GM21786 (cell line): ENCODE measurements at regions not wholly inside any gene's neighbourhood (a gene's known extent, or its start where the extent isn't known, plus 50 kb on each side); places are given as distances from the start of the nearest gene placed in this dataset.
"Not testable (repeated sequence)": the region's sequence is repeated elsewhere in the genome, so short reads cannot be mapped to it uniquely, and the experiment has no call there.

Experiments used
- ATAC-seq: cut with Tn5 transposase; IDR thresholded peaks from one replicate; pipeline ENCODE4 v1.9.1; 2021; ENCODE audit not compliant: unreplicated experiment

DNA sequence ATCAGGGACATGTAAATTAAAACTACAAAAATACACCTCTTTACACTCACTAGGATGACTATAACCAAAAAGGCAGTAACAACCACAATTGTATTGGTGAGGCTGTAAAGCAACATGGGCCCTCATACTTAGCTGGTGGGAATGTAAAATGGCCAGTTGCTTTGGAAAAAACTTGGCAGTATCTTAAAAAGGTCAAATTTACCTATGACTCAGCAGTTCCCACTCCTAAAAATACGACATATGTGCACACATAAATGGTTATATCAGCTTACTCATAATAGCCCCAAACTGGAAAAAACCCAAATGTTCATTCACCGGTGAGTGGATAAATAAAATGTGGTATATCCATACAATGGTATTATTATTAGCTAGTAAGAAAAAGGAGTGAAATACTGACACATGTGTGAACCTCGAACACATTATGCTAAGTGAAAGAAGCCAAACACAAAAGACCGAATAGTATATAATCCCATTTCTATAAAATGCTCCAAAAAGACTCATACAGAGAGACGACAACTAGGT is 391.4 kb downstream of the NPIPA8 start:
- ATAC-seq = no peak

DNA sequence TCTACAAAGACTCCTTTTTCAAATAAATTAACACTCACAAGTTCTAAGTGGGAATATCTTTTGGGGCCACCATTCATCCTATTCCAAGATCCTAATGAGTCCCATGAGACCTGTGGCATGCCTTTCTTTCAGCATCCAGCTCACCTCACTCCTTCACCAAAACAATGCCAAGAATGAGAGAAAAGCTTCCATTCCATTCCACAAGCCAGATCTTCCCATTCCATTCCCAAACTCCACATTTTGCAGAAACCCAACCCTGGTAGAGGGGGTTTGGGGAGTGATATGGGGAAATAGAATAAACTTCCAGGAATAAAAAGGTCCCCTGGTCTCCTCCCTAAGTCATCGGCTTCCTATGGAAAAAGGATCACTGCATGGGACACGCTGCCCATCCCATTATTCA is 392.2 kb downstream of the NPIPA8 start:
- ATAC-seq = no peak

DNA sequence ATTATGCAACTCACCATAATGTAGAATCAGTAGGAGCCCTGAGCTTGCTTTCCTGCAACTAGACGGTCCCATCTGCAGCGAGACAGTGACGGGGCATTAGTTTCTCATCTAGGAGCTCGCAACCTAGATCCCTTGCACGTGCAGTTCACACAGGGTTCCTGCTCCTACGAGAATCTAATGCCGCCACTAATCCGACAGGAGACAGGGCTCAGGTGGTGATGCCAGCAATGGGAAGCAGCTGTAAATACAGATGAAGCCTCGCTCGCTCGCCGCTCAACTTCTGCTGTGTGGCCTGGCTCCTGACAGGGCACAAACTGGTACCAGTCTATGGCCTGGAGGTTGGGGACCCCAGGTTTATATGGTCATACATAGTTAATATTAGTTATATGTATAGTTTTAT is 394.5 kb downstream of the NPIPA8 start:
- no peak for ATAC-seq

DNA sequence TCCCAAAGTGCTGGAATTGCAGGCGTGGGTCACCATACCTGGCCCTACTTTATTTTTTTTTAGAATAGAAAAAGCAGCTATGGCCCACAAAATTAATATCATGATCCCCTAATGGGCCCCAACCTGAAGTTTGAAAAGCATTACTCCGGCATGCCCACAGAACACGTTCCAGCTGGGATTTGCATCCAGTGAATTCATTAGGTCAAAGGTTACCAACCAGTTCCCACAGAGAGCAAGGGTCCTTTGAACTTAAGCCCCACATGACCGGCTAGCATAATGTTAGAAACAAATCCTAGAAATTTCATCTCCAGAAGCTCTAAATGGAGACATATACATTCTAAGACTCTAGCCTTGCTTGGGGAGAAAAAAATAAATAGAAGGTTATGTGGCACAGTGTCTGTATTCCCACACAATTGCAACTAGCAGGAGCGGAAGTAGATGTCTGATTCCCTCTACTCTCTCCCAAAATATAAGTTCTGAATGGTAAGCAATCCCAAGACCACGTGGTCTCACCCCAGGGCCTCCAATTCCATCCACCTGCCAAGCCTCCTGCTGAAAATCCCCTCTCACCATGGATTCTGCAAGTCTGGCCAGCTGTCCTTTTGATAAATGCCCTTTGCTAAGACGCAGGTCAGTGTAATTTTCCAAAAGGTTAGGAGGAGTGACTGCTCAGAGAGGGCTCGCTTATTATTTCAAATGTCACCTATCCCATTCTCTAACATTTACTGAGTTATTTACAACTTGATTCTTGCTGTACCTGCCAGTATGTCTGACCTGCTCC is 395.8 kb downstream of the NPIPA8 start:
- no peak for ATAC-seq

DNA sequence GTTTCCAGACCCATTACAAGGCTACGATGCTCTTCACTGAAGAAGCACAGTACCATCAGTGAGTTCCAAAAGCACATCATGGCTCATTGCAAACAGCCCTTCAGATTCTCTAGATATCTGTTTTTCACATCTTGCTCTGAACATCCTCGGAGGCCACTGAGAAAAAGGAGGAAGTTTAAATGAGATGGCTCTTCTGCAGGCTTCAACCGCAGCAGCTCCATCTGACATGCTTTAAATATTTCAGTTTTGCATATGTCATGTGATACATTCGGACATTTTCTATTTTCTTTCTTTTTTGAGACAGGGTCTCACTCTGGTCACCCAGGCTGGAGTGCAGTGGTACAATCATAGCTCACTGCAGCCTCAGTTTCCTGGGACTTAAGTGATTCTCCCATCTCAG is 396.8 kb downstream of the NPIPA8 start:
- peak; percentile 63 for ATAC-seq

DNA sequence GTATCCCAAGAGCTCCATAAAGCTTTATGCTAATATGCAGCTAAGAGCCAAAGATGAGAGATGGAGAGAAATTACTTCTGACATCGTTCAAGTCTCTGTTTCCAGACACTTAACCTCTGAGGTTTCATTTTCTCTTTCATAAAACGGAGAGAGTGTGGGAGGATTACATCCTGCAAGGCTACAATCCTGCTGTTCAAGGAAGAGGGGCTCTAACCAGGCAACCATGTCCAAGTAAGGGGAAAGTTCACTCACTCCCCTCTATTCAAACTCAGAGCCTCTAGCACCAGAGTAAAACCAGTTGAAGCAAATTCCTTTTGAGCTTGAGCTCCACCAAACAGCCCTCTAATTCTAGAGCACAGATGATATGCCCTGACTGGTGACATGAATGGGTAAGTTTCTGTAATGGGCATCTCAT is 397.4 kb downstream of the NPIPA8 start:
- peak; percentile 49 for ATAC-seq

DNA sequence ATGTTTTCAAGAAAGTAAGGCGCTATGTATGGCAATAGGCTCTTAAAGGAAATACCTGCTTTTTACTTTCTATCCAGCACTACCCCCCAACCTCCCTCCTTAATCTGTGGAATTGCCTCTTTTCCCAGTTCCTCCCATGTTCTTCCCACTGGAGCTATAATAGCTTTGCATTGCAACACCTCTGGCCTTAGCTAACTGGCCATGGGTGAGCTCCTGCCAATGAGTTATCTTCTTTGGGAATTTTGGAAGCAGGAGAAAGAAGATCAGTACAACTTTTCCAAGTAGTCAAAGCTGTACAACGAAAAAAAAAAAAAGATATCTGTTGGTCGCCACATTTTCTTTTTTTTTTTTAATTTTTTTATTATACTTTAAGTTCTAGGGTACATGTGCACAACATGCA is 398.0 kb downstream of the NPIPA8 start:
- no peak for ATAC-seq

DNA sequence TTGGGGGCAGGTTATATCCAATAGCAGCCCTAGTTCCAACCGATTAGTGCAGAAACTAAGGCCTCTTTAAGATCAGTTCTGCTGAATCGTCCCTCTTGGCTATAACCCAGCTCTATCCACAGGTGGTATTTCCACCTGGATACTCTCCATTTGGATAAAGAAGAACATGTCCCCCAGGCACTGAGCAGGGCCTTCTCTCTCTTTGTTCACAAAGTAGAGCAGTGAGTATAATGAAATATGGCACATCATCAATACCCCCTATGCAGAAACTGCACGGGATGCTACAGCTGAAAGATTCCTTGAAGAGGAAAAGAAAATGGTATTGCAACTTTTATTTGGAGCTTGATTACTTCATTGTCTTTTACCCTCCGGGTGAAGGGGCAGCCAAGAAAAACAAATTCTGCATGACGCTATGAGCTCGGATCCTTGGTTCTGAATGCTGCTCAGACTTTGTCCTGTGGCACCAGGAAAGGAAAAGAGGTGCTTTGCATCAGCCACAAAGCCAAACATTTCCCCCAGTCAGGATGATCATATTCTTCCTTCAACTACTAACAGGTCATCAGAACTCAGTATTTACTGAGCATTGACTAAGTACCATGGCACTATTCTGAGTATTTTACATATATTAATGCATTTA is 399.7 kb downstream of the NPIPA8 start:
- no peak for ATAC-seq

DNA sequence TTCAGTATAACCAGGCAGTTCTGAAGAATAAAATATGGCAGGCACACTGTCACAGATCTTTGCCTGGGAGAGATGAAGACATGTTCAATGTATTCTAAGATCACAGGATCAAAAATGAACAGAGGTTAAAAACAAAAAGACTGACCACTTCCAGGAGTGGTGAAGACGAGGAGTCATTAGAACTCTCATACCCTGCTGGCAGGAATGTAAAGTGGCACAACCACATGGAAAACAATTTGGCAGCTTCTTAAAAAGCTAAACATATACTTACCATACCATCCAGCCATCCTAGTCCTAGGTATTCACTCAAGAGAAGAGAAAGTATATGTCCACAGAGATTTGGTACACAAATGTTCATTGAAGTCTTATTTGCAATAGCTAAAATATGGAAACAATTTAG is 406.3 kb downstream of the NPIPA8 start:
- no peak for ATAC-seq

DNA sequence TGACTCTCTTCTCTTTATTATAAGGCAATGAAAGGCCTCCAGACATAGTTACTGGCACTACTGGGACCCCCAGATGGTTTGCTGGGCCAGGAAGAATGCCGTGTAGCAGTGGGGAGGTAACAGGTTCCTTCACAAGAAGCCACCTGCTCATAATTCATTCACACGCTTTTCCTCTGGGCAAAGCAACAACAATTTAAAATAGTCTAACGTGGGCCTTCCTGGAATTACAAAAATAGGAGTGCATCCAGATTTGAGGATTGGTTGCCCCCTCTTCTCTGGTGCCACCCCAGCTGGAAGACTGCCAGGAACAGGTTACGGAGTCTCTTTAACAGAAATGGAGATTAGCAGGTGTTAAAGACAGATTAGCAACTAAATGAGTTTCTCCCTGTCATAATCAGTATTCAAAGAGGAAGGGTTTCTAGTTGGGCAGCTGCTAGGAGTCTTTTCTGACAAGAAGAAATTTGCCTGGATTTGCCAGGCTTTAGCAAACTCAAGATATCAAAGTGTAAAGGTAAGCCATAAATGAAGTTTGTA is 409.6 kb downstream of the NPIPA8 start:
- no peak for ATAC-seq

DNA sequence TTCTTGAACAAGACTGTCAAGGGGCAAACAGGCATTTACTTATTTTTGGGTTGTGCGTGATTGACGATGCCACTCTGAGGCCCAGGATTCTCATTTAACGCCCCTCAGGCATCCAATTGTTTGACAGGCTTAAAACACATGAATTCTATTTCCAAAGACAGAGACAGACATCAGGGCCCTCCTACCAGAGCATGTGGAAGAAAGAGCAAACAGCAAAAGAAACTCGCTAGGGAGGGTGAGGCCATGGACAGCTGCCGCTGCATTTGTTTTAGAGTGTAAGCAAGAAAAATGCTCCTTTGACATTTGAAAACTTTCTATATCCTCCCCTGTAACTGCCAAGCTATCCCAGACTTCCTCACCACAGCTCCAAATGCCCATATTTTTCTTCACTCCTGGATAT is 410.1 kb downstream of the NPIPA8 start:
- ATAC-seq = no peak

DNA sequence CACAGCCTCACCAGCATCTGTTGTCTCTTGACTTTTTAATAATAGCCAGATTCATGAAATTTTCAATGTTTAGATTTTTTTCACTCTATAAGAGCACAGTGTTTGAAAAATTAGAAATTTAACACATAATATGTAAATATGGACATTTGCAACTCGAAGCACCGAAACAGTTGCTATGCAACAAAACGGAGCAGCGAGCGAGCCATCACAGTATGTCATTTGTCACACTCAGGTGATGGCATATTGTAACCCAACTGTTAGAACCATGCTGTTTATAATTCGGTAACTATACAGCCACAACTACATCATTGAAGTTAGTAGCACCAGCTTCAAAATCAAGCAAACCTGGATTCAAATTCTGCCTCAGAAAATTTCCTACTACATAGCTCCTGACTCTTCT is 410.8 kb downstream of the NPIPA8 start:
- ATAC-seq = no peak

DNA sequence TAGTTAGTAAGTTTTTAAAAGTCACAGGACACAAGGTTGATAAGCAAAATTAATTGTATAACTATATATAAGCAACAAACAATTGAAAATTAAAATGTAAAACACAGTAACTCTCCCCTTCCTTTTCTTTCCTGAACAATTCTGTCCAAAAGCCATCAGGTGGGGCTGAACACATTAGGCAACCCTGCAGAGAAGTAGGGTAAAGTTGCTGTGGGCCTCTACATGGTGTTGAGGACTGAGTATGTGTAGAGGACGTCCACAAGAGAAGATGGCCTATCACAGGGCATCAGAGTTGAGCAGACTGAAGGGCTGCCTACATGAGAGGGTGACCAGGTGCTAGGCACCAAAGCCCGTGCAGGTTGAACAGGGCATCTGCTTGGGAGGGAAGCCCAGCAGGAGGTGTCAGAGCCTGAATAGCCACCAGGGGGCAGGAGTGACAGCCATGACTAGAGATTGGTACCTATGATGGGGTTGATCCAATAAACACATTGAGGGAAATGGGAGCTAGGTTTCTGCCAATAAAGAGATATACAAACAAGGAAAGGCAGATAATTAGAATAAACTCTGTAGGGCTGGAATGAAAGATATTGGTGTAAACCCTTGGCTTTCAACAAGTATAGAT is 415.1 kb downstream of the NPIPA8 start:
- no peak for ATAC-seq

DNA sequence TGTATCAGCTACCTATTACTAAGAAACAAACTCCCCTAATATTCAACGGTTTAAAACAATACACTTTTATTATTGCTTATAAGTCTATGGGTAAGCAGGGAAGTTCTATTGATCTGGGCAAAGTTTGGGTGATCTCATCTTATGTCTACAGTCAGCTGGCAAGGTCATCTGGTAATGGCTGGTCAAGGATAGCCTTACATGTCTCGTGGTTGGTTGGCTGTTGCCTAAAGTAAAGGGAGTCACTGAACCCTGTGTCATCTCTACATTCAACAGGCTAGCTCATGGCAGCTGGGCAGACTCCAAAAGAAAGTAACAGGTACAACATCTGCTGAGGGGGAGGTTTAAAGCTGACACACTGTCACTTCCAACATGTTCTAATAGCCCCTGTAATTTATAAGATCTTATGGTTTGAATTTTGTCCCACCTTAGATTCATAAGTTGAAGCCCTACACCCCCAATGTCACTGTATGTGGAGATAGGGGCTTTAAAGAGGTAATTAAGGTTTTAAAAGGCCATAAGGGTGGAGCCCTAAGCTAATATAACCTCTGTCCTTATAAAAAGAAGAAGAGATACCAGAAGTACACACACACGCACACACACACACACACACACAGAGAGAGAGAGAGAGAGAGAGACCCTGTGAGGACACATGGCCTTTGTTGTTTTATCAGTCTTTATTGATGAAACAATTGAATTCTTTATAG is 419.1 kb downstream of the NPIPA8 start:
- no peak for ATAC-seq

DNA sequence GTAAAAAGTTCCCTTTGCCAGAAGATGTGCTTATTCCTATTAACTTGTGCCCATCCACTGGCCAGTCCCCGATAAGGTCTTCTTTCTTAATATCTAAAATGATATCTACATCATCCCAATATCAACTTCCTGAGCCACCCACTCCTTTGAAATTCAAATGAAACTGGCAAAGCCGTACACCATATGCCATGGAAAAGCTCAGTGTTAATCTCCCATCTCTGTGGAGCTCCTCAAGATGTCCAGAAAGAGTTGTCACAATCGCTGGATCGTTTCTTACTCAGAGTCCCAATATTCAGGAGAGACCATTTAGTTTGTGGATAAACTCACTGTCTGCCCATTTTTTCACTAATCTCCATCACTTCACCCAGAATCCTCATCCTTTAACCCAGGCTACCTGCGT is 420.7 kb downstream of the NPIPA8 start:
- no peak for ATAC-seq

DNA sequence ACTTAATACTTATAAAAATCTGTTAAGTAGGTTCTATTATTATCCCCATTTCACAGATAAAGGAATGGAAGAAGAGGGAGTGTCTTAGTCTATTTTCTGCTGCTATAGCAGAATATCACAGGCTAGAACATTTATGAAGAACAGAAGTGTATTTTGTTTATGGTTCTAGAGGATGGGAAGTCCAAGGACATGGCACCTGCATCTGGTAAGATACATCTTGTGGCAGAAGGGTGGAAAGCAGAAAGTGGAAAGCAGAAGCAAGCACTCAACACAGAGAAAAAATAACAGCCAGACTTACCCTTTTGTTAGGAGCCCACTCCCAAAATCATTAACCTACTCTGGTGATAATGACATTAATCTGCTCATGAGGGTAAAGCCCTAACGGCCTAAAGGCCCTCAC is 422.4 kb downstream of the NPIPA8 start:
- no peak for ATAC-seq

DNA sequence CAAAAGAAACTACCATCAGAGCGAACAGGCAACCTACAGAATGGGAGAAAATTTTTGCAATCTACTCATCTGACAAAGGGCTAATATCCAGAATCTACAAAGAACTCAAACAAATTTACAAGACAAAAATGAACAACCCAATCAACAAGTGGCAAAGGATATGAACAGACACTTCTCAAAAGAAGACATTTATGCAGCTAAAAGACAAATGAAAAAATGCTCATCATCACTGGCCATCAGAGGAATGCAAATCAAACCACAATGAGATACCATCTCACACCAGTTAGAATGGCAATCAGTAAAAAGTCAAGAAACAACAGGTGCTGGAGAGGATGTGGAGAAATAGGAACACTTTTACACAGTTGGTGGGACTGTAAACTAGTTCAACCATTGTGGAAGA is 425.0 kb downstream of the NPIPA8 start:
- not testable (repeated sequence) for ATAC-seq

DNA sequence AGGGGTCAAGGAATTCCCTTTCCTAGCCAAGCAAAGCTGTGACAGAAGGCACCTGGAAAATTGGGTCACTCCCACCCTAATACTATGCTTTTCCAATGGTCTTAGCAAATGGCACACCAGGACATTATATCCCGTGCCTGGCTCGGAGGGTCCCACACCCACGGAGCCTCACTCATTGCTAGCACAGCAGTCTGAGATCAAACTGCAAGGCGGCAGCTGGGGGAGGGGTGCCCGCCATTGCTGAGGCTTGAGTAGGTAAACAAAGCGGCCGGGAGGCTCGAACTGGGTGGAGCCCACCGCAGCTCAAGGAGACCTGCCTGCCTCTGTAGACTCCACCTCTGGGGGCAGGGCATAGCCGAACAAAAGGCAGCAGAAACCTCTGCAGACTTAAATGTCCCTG is 429.9 kb downstream of the NPIPA8 start:
- ATAC-seq = not testable (repeated sequence)

DNA sequence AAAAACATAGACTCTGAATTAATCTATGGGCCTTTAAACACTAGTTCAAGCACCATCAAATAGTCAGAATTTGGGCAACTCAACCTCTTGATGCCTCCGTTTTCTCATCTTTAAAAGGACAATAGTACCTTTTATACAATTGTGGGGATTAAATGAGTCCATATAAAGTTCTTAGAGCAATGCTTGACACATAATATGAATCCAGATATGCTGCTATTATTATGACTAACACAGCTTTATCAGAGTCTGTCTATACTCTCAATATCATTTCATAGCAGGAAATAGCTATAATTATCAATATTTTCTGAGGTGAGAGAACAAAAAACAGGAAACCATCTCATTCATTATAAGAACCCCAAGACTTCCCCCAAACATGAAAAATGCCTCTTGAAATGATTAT is 430.5 kb upstream of the XYLT1 start:
- no peak for ATAC-seq

DNA sequence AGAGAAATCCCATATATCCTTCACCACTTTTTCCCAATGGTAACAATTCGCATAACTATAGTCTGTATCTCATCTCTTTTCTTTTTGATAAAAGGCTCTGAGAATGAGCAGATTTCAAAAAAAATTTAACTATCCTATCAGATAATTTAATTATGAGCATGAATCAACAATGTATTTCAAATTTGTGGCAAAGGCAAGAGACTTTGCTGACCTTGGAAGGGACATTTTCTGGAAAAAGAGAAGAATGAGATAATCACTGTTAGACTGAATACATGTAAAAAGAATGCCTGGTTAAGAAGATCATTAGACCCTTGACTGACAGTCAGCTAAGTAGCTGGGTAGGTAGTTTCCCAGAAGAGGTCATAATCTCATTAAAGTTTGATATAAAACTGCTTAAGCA is 428.4 kb upstream of the XYLT1 start:
- ATAC-seq = no peak

DNA sequence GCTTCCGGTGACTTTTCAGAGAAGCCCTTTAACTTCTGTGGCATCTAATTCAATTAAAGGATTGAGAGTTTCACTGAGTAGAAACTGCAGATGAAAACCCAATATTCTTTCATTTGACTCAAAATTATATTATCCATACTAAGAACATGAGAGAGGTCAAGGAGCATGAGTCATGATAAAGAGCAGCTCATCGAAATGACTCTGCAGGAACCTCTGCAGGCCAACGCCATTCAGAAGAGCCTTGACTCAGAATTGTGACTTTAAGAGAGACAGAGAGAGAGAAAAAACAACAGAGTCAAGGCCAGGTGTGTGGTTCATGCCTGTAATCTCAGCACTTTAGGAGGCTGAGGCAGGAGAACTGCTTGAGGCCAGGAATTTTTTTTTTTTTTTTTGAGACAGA is 417.2 kb upstream of the XYLT1 start:
- no peak for ATAC-seq
